Amniotic stem cell (primary cell): ENCODE measurements at regions not wholly inside any gene's neighbourhood (a gene's known extent, or its start where the extent isn't known, plus 50 kb on each side); places are given as distances from the start of the nearest gene placed in this dataset.

Experiments
- DNase-seq: peaks from one replicate; lab custom pipeline; 2025; lab: John Stamatoyannopoulos, UW

DNA sequence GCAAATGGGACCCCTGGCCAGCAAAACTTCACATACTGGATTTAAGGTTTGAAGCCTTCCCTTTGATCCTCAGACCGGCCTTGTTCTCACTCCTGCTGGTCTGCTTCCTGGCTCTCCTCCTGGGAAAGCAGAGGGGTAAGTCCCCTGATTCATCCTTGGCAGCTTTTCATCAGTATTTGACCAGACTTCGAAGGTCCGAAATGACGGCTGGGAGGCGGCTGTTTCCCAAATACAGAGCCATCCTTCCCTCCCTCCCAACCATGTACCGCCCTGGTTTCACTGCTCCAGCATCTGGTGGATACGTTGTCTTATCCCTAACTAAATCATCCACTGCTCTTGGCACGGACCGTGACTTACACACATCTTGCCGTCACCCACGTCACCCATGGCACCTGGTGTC lies 265.5 kb downstream of the BCOR start:
- DNase-seq, result no peak

DNA sequence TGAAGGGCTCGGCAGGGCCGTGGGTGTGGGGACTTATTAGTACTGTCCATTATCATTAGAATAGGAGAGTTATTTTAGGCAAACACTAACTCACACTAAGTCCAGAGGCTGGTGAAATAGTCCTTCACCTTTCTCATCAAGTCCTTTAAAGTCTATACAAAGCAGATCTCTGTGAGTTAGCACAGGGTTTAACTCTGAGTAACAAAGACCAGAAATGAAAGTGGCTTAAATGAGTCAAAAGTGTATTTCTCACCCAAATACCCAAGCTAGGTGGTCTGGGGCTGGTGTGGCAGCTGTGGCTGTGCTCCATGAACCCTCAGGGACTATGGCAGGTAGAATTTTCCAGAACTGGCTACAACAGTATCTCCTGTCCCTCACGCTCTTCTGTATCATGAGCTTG lies 263.2 kb downstream of the BCOR start:
- DNase-seq, result no peak

DNA sequence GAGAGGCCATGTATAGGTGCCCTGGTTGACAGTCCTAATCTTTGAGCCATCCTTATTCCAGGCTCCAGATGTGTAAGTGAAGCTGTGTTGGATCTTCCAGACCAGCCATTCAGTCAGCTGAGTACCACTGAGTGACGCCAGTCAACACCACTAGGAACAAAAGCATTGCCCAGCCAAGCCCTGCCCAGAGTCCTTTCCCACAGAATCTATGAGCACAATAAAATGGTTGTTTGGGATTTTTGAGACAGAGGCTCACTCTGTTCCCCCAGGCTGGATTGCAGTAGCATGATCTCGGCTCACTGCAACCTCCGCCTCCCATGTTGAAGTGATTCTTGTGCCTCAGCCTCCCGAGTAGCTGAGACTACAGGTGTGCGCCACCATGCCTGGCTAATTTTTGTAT lies 262.5 kb downstream of the BCOR start:
- DNase-seq, result no peak

DNA sequence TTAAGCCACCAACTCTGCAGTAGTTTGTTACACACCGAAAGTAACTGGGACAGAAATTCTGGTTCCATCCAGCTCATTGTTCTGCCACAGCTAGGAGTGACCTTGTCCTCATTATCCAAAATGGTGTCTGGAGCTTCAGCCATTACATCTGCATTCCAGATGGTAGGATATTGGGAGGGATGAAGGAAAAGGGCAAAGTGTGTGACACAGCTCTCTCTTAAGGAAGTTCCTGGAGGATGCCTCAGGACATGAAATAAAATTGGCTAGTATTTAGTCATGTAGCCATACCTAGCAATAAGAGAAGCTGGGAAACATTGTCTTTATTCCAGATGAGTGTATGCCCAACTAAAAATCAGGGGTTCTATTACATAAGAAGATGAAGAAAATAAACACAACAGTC lies 262.0 kb downstream of the BCOR start:
- DNase-seq, result no peak

DNA sequence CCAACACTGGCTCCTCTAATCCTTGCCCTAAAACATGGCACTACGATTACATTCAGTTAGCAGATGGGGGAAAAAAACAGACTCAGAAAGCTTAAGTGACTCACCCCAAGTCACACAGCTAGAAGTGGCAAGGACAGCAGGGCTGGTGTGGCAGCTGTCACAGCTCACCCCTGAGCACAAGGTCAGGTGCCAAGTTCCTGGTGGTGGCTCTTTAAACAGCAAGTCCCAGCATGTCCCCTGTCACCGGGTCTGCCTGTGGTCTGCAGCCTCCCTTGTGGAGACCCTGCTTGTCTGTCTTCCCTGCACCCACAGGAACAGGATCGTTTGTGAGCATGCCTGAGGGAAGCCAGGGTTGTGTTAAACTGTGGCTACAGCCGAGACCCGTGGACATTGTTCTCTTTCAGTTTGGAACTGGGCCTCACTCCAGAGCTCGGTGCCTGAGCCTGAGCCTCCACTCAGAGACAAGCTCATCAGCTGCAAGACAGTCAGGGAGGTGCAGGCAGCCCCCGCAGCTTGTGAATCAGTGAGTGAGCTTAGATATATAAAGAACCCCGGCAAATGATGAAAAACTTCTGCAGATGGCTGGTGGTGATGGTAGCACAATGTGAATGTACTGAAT lies 260.8 kb downstream of the BCOR start:
- no peak for DNase-seq

DNA sequence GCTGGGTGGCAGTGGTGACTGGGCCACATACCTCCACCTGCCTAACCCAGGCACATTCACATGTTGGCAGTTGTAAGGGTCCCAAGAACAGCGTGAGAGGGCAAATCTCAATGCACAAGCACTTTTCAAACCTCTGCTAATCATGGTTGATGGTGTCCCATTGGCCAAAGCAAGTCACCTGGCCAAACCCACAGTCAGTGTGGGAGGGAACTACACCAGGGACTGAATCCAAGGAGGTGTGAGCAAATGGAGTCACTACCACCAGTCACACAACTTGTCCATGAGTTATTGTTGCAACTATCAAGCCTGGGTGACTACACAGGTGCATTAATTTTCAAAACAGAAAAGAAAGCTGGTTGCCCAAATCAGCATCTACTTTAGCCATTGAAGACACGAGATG lies 260.1 kb downstream of the BCOR start:
- DNase-seq, result no peak

DNA sequence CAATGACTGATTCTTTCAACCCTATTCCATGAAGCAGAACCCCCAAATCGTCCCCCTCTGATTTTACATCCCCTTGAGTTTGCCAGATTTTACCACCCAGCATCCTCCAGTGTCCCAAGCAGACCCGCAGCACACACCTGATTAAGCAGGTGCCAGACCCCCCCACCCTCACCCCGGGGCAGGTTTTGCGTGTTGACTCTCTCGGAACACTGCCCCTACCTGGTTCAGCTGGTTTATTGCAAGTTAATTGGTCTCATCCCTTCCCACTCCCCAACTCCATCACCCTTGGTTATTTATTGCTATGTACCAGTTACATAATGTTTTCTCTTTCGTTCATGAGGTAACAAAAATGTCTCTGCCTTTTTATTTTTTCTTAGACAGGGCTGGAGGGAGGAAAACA lies 258.4 kb downstream of the BCOR start:
- no peak for DNase-seq

DNA sequence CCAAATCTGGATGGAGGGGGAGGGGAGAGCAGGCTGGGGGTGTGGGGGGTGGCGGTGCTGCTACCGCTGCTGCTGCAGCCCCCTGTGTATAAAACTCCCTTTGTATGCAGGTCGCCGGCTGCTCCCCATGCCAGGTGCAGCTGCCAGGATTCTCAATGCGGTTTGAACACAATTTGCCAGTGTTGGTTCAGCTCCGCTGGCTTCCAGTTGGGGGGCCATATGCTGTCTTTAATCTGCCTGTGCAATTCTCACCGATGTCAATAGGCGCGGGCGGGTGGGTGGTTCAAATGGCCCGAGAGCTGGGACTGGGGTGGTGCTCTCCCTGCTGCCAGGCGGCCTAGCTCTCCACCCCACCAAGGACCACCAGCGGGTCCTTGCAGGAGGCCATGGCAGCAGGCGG lies 257.6 kb downstream of the BCOR start:
- DNase-seq, result no peak

DNA sequence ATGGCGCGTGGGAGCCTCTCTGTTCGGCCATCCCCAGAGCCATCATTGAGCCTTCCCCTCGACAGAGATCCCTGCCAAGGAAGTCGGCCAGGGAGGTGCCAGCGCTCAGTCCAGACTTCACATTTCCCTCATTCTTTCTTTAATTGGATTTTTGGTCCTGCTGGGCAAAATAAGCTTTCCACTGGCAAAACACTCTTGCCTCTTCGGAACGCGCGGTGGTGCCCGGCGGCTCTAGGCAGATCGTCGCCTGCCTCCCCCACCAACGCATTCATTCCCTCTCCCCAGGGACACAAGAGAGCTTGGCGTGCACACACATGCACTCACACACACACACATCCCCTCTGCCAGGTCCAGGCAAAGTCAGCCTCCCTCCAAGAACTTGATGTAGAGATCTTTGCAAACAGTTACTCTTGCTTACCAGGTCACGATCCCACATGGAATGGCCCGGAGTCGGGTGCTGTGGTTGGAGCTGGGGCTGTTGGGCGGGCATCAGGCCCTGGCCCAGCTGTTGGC lies 257.1 kb downstream of the BCOR start:
- no peak for DNase-seq

DNA sequence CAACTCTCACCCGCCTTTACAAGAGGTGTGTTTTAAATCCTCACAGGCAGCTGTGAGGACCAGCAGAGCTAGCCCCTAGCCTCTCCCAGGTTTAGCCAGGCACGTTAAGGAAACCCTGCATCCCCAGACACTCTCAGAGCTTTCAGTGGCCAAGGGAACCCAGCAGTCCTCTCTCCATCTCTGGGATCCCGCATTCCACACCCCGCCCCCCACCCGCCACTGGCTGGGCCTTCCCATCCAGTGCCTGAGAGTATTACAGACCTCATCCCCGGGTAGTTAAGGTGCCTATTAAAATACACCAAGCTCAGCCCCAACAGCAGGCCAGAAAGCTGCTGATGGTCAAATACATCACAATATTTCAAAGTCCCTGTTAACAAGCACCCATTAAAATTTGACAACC lies 256.2 kb downstream of the BCOR start:
- no peak for DNase-seq

DNA sequence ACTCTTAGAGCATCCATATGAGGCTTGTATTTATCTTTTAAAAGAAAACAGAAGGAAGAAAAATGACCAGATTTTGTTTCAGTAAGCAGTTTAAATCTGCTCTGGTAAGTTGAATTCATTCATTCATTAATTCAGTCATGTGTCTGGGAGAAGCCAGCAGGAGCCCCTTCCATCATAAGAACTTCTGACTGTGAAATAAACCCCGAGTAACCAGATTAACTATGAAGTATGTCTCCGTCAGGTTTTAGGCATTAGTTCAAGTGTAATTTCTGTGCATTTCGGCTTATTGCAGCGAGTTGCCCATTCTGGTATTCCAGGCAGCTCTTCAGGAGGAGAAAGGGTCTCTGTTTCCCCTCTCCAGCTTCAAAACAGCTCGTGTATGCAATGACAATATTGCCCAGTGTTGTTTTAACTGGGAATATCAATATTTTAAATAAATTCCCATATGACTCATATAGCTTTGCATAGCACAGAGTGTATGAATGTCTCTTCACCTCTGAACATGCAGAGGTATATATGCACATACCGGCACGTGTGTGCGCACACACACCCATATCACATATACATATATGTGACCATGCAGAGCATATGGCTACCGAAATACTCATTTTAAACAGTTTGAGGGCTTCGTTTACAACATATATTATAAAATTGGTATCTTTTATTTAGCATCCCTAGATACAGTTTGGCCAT lies 255.3 kb downstream of the BCOR start:
- DNase-seq, result no peak

DNA sequence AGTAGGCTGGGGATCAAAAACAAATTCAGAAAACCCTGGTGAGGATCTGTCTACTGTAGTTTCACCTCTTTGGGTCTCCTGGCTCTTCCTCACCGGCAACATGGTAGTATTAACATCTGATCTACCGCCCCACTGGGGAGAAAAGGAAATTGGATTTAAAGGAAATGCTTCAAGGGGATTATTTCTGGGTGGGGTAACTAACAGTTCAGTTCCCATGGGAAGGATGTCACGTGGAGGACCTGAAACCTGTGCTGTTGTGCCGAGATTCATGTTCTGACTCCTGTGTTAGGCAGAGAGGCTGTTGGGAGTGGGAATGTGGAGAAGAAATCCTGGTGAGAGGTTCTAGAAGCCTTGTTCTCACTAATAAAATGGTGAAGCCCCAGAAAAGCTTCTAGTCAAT lies 254.4 kb downstream of the BCOR start:
- DNase-seq, result no peak

DNA sequence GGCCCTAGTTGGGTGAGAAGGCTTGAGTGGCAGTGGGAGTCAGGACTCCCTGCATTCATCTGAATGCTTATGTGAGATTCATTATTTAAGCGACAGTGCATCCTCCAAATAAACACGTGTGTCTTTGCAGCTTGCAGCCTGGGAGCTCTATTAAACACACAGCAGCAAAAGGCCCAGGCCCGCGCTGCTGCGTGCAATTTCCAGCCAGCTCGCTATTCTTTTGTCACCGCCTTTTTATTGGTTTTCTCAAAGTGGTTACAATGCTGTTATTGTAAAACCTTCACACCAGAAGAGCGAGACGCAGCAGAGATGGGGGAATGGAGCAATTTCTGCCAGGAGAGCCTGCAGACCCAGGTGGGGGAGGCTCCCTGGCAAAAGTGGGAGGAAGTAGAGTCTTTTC lies 252.5 kb downstream of the BCOR start:
- DNase-seq, result no peak

DNA sequence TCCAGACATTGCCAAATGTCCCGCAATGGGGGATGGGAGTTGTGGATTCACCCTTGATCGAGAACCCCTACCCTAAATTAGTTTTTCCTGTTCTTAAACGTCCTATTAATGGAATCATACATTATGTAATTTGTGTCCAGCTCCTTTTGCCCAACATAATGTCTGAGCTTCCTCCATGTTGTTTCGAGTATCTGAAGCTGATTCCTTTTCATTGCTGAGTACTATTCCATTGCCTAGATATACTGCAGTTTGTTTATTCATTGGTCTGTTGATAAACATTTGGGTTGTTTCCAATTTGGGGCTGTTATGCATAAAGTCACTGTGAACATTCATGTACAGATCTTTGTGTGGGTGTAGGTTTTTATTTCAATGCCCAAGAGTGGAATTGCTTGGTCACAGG lies 251.3 kb downstream of the BCOR start:
- no peak for DNase-seq

DNA sequence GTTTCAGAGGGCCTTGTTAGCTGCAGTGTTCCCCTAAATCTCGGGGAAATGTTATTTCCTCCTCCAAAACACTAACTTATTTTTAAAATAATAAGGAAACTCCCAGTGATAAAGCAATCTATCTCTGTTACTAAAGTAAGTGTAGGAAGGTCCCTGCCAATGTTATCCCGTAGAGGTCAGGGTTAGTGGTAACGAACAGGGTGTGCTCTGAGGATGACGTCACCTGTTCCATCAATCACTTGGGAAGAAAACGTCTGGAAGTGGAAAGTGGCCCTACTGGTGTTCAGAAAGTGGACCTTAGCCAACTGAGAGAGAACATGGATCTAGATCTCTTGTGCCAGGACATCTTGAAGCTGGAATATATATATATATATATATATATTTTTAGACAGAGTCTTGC lies 249.5 kb downstream of the BCOR start:
- no peak for DNase-seq

DNA sequence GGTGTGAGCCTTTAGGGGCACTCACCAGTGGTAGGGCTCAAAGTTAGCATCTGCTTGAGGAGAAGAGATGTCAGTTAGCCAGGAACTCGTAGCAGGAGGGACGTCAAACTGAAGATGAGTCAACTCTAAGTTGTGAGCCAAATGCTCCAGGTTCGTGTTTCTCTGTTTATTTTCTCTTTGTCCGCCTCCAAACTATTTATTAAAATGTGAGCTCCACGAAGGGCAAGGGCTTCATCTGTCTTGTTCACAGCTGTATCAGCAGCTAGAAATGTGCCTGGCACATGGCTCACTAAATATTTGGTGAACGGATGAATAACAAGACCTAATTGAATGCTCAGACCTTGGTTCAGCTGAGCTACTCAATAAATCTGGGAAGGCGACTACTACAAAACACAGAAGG lies 248.9 kb downstream of the BCOR start:
- DNase-seq, result no peak

DNA sequence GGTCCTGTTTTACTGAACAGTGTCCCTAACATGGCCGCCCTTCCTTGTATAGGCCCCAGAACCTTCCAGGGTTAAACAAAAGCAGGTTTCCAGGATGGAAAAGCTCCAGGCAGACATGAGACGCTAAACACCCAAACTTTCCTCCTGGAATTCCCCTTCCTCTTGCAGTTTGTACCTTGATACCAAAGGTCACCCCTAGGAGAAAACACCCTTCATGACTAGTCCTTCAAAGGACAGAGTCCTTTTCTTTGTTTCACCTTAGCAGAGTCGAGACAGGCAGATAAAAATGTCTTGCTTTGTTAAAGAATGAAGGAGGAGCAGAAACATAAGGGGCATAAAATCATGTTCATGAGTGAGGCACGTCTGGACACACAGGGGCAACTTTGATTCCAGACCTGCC lies 247.5 kb downstream of the BCOR start:
- DNase-seq, result no peak

DNA sequence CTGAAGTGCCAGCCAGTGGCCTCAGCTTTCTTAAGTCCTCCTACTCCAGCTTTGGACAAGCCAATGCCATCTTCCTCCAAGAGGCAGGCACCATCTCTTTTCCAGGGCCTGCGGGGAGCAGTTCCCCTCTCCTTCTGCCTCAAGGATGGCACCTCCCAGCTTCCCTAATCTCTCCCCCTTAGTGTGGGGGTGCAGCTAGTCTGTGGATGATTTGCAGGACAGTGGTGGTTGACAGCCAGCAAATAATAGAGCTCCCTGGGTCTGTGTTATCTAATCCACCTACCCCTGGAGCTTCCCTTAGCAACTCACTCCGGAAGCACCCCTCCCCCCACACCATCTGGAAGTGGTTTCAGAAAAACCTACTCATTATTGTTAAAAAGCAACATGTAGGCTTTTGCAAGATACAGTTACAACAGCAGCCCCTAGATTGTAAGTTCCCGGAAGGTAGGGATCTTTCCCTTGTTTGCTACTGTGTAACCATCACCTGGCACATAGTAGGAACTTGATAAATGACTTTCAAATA lies 247.1 kb downstream of the BCOR start:
- DNase-seq, result no peak

DNA sequence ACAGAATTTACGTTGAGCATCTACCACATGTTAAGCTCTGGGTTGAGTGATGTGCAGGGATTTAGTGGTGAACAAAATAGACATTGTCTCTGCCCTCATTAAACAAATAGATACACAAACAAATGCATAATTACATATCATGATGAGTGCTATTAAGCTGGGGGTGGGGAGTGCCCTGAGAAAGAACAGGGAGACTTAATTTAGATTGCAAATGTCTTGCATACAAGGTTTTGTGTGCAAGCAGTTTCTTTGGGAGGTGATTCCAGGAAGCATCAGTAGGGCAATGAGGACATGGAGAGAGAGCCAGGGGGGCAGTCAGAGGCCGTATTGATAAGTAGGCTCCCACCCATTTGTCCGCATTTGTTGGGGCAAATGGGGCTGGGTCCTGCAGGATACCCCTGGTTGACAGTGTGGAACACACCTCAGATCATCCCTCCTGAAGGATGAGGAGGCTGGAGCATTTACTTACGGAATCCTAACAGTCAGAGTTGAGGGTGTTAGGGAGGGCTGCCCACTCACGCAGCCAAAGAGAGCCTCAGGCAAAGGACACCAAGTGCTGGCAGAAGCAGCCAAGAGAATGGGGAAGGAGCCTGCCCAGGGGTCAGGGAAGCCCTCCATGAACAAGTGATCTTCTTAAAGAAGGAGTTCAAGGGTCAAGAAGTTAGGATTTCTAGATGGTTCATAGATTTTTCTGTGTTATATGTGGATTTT lies 245.9 kb downstream of the BCOR start:
- no peak for DNase-seq

DNA sequence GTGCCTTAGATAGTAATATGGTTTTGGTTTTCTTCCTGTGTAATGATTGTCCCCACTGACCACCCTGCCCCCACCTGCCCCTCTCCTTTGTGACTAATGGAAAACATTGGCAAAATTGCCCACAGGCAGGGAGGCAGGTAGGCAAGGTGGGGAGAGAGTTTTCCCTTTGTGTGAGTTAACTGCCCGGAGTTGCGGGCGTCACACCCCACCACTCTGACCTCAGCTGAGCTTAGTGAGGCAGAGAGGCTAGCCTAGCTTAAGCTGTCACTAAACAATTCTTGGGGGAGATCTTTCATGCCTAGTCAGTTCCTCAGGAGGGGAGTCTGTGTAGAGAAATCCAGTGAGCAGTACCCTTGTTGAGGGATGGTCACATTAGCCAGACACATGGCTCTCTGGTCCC lies 245.3 kb downstream of the BCOR start:
- no peak for DNase-seq

DNA sequence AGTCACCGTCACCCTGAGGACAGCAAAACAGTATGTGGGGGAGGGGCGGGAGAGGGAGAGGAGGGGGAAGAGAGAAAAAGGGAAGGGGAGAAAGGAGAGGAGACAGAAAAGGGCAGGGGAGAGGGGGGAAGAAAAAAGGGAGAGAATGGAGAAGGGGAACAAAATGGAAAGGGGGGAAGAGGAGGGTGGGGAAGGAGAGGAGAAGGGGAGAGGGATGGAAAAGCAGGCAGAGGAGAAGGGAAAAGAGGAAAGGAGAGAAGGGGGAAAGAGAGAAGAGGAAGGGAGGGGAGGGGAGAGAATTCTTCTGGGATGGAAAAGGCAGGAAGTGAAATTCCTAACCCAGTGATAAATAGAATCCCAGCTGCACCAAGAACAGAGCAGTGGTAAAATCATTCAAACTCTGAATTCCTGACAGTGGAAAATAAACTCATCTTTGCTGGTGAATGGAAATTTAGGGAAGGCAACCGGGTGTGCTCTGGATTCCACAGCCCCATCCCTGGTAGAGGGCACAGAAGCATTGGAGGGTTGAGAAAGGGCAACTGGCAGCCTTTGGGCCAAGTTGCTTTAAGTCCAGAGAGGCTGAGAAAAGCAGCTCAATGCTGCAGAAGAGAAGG lies 244.2 kb downstream of the BCOR start:
- no peak for DNase-seq
